ENCODE measurements at regions not wholly inside any gene's neighbourhood (a gene's known extent, or its start where the extent isn't known, plus 50 kb on each side); places are given as distances from the start of the nearest gene placed in this dataset.

- DNase-seq: no peak
Observed at GRCh38 chr12:67593041-67593440, 55.5 kb upstream of the DYRK2 start.

- DNase-seq: no peak
Observed at GRCh38 chr12:67593461-67594330, 54.8 kb upstream of the DYRK2 start.

GRCh38 chr12:67594888-67595287 lies 53.7 kb upstream of the DYRK2 start:
- no peak for DNase-seq

GRCh38 chr12:67595365-67595764 lies 53.2 kb upstream of the DYRK2 start:
- DNase-seq: no peak

GRCh38 chr12:67598598-67598997 lies 49.9 kb upstream of the DYRK2 start:
- no peak for DNase-seq

Measured in 8988T (cell line).